Coronary artery (tissue), 2 donors: ENCODE measurements at regions not wholly inside any gene's neighbourhood (a gene's known extent, or its start where the extent isn't known, plus 50 kb on each side); places are given as distances from the start of the nearest gene placed in this dataset.
"Not testable (repeated sequence)": the region's sequence is repeated elsewhere in the genome, so short reads cannot be mapped to it uniquely, and the experiment has no call there.

Experiments used
- DNase-seq: peaks from one replicate; pipeline ENCODE4 v3.0.0-alpha.2; 2017; ENCODE audit warnings: low spot score
- H3K27ac ChIP-seq, 2 donors: fragments of 200-600 bp; sonication (generic); one replicate each; pipeline ENCODE4 v1.5.1; 2016 to 2019
- H3K4me3 ChIP-seq: fragments of 200-600 bp; sonication (generic); 2 replicates; pipeline ENCODE4 v1.5.1; 2016; ENCODE audit warnings: mild to moderate bottlenecking, moderate library complexity
- TF ChIP-seq, protein P1 (sequence below): fragments of 200-600 bp; sonication (generic); IDR thresholded peaks from one replicate; pipeline ENCODE4 v1.5.1; 2019; ENCODE audit warnings: antibody characterized with exemption

- H3K4me3 ChIP-seq, H3K27ac ChIP-seq, DNase-seq: not testable (repeated sequence)
Measured at GRCh38 chrX:134045372-134045771, 60.0 kb upstream of the GPC3 start.

- not testable (repeated sequence) for H3K4me3 ChIP-seq, H3K27ac ChIP-seq, DNase-seq
Measured at GRCh38 chrX:134067107-134067506, 81.7 kb upstream of the GPC3 start.

- H3K4me3 ChIP-seq, H3K27ac ChIP-seq, DNase-seq: not testable (repeated sequence)
Measured at GRCh38 chrX:134071899-134072298, 86.5 kb upstream of the GPC3 start.

DNA sequence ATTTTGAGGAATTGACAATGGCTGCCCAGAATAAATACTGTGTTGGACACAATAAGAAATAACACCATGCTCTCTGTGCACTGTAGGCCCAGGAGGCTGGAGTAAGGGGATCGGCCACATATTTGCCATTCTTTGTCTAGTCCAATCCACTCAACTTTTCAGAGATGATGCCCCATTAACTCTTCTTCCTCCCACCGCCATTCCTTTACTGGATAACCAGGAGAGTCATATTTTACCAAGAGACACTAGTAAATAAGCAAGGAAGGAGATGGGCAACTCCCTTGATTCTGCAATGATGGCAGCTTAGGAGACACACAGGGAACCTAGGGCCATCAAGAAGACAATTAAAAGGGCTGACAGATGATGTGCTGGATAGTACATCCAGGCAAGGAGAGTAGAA, 87.9 kb upstream of the GPC3 start:
- TF ChIP-seq, protein P1, sequence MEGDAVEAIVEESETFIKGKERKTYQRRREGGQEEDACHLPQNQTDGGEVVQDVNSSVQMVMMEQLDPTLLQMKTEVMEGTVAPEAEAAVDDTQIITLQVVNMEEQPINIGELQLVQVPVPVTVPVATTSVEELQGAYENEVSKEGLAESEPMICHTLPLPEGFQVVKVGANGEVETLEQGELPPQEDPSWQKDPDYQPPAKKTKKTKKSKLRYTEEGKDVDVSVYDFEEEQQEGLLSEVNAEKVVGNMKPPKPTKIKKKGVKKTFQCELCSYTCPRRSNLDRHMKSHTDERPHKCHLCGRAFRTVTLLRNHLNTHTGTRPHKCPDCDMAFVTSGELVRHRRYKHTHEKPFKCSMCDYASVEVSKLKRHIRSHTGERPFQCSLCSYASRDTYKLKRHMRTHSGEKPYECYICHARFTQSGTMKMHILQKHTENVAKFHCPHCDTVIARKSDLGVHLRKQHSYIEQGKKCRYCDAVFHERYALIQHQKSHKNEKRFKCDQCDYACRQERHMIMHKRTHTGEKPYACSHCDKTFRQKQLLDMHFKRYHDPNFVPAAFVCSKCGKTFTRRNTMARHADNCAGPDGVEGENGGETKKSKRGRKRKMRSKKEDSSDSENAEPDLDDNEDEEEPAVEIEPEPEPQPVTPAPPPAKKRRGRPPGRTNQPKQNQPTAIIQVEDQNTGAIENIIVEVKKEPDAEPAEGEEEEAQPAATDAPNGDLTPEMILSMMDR = no peak
- Histone ChIP-seq H3K4me3 (no peak overlapping the region), H3K27ac (no peak overlapping the region)
- no peak for DNase-seq

- Histone ChIP-seq H3K27ac (no peak overlapping the region), H3K4me3 (no peak overlapping the region)
- TF ChIP-seq, protein P1 = no peak
- no peak for DNase-seq
Measured at GRCh38 chrX:134074151-134074550, 88.8 kb upstream of the GPC3 start.

DNA sequence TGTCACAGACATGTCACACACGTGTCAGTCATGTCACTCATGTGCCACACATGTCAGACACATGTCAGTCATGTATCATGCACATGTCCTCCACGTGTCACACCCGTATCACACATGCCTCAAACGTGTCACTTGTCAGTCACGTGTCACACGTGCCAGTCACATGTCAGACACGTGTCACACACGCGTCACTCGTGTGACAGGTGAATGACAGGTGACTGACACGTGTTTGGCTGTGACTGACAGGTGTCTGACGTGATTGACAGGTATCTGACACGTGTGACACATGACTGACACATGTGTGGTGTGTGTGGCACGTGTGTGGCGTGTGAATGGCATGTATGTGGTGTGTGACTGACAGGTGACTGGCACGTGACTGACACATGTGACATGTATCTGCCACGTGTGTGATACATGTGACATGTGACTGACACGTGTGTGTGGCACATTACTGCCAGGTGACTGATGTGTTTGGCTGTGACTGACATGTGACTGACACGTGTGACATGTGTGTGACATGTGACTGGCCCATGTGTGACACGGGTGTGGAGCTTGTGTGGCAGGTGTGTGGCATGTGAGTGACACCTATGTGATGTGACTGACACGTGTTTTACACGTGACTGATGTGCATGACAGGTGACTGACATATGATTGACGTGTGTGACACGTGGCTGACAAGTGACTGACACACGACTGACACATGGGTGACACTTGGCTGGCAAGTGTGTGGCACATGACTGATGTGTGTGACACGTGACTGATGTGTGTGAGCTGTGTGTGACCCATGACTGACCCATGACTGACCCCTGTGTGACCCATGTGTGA, 90.7 kb upstream of the GPC3 start:
- no peak overlapping the region for H3K27ac ChIP-seq
- TF ChIP-seq, protein P1 = no peak
- H3K4me3 ChIP-seq = no peak overlapping the region
- no peak for DNase-seq

DNA sequence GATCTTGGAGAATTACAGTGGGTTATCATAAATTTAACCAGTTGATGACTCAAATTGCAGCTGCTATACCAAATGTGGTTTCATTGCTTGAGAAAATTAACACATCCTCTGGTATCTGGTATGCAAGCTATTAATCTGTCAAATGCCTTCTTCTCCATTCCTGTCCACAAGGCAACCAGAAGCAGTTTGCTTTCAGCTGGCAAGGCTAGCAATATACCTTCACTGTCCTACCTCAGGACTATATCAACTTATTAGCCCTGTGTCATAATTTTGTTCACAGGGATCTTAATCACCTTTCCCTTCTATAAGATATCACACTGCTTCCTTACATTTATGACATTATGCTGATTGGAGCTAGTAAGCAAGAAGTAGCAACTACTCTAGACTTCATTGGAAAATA, 110.0 kb upstream of the GPC3 start:
- Histone ChIP-seq H3K4me3 (no peak overlapping the region), H3K27ac (no peak overlapping the region)
- no peak for DNase-seq
- TF ChIP-seq, protein P1 = no peak

GRCh38 chrX:134101636-134102035, 116.2 kb upstream of the GPC3 start:
- TF ChIP-seq, protein P1 = no peak
- no peak for DNase-seq
- no peak overlapping the region for H3K4me3 ChIP-seq
- no peak overlapping the region for H3K27ac ChIP-seq

DNA sequence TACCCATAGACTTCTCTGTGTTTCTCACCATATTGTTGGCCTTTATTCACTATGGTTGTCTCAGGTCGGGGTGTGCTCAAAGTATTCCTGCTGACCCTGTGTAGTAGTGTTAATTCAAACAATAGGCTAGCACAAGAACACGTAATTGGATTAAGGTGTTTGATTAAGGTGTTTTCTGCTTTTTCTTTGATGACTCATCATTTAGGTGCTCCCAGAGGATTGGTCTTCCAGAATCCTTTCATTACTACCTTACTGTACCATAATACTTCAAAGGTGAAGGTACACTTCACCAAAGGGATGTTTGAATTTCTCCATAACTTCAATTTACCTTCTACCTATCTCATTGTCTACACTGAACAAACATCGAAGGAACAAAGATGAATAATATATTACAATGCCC, 121.7 kb upstream of the CCDC160 start:
- TF ChIP-seq, protein P1 = no peak
- Histone ChIP-seq H3K4me3 (no peak overlapping the region), H3K27ac (no peak overlapping the region)
- DNase-seq = no peak
